Activated naive CD8-positive, alpha-beta T cell treated with anti-CD3 and anti-CD28 coated beads, Interleukin-2, amount 10 ng/mL, durations not matched to agents 7 days and 5 days (primary cell): ENCODE measurements at regions not wholly inside any gene's neighbourhood (a gene's known extent, or its start where the extent isn't known, plus 50 kb on each side); places are given as distances from the start of the nearest gene placed in this dataset.

Source experiments
- ATAC-seq: fragments of 150-1000 bp; cut with Tn5 transposase; one replicate; pipeline ENCODE4 v1.10.0; 2021; ENCODE audit warnings: low read depth, moderate library complexity
- POLR2A ChIA-PET: fragments of 350-600 bp; sonication (Branson Sonifier 250); formaldehyde crosslinking; loops from one replicate; lab custom pipeline; 2021; ENCODE audit warnings: antibody characterized with exemption; lab: Charles Lee
- DNase-seq: peaks from one replicate; pipeline ENCODE4 v3.0.0; 2021
- H3K27ac Mint-ChIP-seq: one replicate; pipeline ENCODE4 v1.8.0; 2022; ENCODE audit warnings: mild to moderate bottlenecking, mixed read lengths
- H3K27me3 Mint-ChIP-seq: one replicate; pipeline ENCODE4 v1.8.0; 2022; ENCODE audit warnings: mild to moderate bottlenecking, moderate library complexity, mixed read lengths
- H3K36me3 Mint-ChIP-seq: one replicate; pipeline ENCODE4 v1.8.0; 2021; ENCODE audit warnings: mild to moderate bottlenecking, mixed read lengths
- H3K4me1 Mint-ChIP-seq: one replicate; pipeline ENCODE4 v1.8.0; 2021; ENCODE audit warnings: mixed read lengths
- H3K4me3 Mint-ChIP-seq: one replicate; pipeline ENCODE4 v1.8.0; 2022; ENCODE audit warnings: mild to moderate bottlenecking, moderate library complexity, mixed read lengths
- H3K9me3 Mint-ChIP-seq: one replicate; pipeline ENCODE4 v1.8.0; 2021; ENCODE audit warnings: mixed read lengths

DNA sequence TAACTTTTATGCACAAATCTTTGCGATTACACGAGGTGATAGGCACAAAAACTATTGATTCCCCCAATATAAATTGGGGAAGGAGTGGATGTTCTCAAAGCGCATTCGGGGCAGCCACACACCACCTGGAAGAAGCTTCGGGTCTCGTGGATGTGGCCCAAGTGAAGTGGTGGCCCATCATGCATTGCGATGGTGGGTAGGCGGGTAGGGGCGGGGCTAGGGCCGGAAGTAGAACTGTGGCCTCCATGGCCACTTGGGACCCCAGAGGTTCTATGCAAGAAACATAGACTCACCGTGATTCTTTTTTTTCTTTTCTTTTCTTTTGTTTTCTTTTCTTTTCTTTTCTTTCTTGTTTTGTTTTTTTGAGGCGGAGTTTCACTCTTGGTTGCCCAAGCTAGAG, 86.4 kb upstream of the SLC44A1 start:
- H3K4me1 Mint-ChIP-seq, result peaks cover 7% of the 10 kb centered on the region
- no peaks in the 10 kb centered on the region for H3K36me3 Mint-ChIP-seq
- no peaks in the 10 kb centered on the region for H3K9me3 Mint-ChIP-seq
- H3K4me3 Mint-ChIP-seq, result no peak overlapping the region
- DNase-seq, result no peak
- POLR2A ChIA-PET, result no interaction called here
- H3K27me3 Mint-ChIP-seq, result peaks cover 13% of the 10 kb centered on the region
- no peak overlapping the region for H3K27ac Mint-ChIP-seq
- ATAC-seq, result no peak

DNA sequence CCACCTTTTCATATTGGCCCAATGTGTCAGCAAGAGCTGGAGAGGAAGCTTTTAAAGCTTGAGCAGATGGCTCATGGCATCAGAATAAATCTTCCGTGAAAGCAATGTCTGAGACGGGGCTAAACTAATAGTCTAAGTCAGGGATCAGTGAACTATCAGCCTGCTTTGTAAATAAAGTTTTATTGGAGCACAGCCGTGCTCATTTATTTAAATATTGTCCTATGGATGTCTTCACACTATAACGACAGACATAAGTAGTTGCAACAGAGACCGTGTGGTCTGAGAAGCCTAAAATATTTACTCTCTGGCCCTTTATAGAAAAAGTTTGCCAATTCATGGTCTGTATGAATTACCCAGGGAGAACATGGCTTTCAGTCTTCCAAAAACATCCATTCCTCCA, 85.6 kb upstream of the SLC44A1 start:
- peaks cover 17% of the 10 kb centered on the region for H3K27me3 Mint-ChIP-seq
- no peaks in the 10 kb centered on the region for H3K9me3 Mint-ChIP-seq
- POLR2A ChIA-PET, result interaction anchor here (0.6 kb wide), 2 partner anchors 249 to 259 kb away, joined by 3 to 5 read pairs; no protein-coding TSS in a partner anchor
- DNase-seq, result no peak
- no peaks in the 10 kb centered on the region for H3K36me3 Mint-ChIP-seq
- peaks cover 7% of the 10 kb centered on the region for H3K4me1 Mint-ChIP-seq
- ATAC-seq, result no peak
- H3K4me3 Mint-ChIP-seq, result no peak overlapping the region
- no peak overlapping the region for H3K27ac Mint-ChIP-seq

DNA sequence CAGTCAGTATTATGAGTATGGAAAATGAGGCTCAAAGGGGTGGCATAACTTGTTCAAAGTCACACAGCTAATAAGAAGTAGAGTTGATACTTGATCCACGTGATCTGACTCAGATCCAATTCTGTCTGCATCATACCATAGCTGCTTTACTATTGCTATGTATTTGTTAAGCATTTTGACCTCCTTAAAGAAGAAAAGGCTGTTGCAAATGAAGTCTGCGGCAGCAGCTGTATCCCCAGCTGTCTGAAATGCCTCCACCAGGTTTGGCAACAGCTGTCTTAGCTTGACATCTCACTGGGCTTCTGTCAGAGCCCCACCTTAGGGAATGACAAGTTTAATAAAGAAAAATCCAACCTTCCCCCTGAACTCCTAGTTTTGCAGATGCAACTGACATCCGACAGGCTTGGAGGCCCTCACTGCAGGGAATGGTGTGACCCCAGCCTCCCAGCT, 75.6 kb upstream of the SLC44A1 start:
- POLR2A ChIA-PET, result no interaction called here

DNA sequence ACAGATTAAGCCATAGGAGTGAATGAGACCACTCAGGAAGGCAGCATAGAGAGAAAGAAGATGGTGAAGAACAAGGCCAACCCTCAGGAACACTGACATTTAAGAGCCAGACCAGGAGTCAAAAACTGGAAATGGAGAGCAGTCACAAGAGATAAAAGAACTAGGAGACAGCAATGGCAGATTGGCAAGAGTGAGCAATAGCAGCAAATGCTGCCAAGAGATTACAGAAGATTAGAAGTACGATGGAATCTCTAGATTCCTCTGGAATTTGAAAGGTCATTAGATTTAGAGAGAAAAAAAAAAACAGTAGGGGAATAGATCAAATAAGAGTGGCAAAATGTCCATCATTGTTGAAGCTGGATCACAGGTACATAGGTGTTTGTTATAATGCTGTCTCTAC, 73.4 kb upstream of the SLC44A1 start:
- ATAC-seq, result no peak

More for the DNA sequence above, 75.6 kb upstream of the SLC44A1 start:
- ATAC-seq (no peak), DNase-seq (no peak)
- no peaks in the 10 kb centered on the region for H3K4me1 Mint-ChIP-seq
- no peak overlapping the region for H3K27ac Mint-ChIP-seq
- H3K27me3 Mint-ChIP-seq, result no peaks in the 10 kb centered on the region
- H3K36me3 Mint-ChIP-seq, result no peaks in the 10 kb centered on the region
- no peaks in the 10 kb centered on the region for H3K9me3 Mint-ChIP-seq
- no peak overlapping the region for H3K4me3 Mint-ChIP-seq

DNA sequence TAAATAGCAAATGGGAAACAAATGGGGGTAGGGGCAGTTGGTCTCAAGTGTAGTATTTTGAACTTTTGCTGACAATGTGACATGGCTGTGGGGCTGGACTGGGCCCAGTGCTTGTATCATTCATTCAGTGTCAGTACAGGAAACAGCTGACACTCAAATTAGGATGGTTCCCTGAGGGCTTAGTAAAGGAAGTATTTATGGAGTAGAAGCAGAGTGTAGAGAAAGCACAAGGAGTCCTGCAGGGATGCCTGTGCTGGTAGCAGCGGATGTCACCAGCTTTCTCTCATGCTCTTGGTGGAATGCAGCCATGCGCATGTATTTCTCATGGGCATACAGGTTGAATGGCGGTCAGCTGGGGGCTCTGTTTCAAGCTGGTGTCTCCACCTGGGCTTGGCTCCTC, 72.9 kb upstream of the SLC44A1 start:
- H3K4me3 Mint-ChIP-seq, result no peak overlapping the region
- no peaks in the 10 kb centered on the region for H3K9me3 Mint-ChIP-seq
- ATAC-seq, result no peak
- POLR2A ChIA-PET, result interaction anchor here (0.6 kb wide), 1 partner anchor 33 kb away, joined by 3 read pairs; no protein-coding TSS in a partner anchor
- no peaks in the 10 kb centered on the region for H3K27me3 Mint-ChIP-seq
- H3K4me1 Mint-ChIP-seq, result no peaks in the 10 kb centered on the region
- no peak for DNase-seq
- no peaks in the 10 kb centered on the region for H3K36me3 Mint-ChIP-seq
- no peak overlapping the region for H3K27ac Mint-ChIP-seq

More for the DNA sequence above, 73.4 kb upstream of the SLC44A1 start:
- DNase-seq, result no peak
- Mint-ChIP-seq H3K27ac (no peak overlapping the region), H3K4me1 (no peaks in the 10 kb centered on the region), H3K27me3 (no peaks in the 10 kb centered on the region), H3K9me3 (no peaks in the 10 kb centered on the region), H3K4me3 (no peak overlapping the region), H3K36me3 (no peaks in the 10 kb centered on the region)
- POLR2A ChIA-PET, result no interaction called here

DNA sequence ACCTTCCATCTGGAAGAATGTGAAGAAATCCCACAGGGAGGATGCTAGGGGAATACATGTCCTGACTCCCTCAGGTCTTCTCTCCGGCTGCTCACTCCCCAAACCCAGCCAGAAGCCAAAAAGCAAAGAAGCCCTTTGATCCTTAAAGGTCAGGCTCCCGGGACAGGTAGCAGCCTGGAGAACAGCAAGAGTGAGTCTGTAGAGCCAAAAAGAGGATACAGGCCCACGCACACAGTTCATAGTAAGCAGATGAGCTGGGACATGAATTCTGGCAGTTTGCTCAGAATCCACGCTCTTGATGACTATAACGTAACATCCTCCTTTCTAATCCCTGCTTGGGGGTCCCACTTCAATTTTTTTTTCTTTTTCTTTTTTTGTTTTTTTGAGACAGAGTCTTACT, 72.0 kb upstream of the SLC44A1 start:
- H3K9me3 Mint-ChIP-seq, result no peaks in the 10 kb centered on the region
- no peaks in the 10 kb centered on the region for H3K27me3 Mint-ChIP-seq
- H3K4me3 Mint-ChIP-seq, result no peak overlapping the region
- ATAC-seq, result no peak
- no peaks in the 10 kb centered on the region for H3K4me1 Mint-ChIP-seq
- POLR2A ChIA-PET, result interaction anchor here (0.6 kb wide), 1 partner anchor 34 kb away, joined by 3 read pairs; no protein-coding TSS in a partner anchor
- H3K27ac Mint-ChIP-seq, result no peak overlapping the region
- DNase-seq, result no peak
- H3K36me3 Mint-ChIP-seq, result no peaks in the 10 kb centered on the region

DNA sequence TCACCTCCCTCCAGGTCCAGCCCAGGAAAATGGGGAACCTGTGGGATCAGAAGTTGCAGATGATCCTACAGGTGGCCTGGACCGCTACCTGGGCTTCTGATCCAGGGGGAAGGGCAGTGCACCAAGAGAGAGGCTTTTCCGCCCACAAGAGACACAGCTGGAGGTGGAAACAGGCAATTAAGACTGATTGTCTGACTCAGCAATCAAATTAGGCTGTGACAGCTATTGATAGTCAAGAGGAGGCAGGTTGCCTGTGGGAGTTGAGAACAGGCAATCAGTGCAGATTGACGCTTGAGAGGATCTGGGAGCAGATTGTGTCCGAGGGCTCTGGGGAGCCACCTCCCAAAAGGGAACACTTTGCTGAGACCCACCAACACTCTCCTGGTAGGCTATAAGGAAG, 71.1 kb upstream of the SLC44A1 start:
- POLR2A ChIA-PET, result no interaction called here
- no peak overlapping the region for H3K27ac Mint-ChIP-seq
- no peak overlapping the region for H3K4me3 Mint-ChIP-seq
- ATAC-seq (no peak), DNase-seq (no peak)
- no peaks in the 10 kb centered on the region for H3K27me3 Mint-ChIP-seq
- no peaks in the 10 kb centered on the region for H3K4me1 Mint-ChIP-seq
- no peaks in the 10 kb centered on the region for H3K36me3 Mint-ChIP-seq
- H3K9me3 Mint-ChIP-seq, result no peaks in the 10 kb centered on the region

DNA sequence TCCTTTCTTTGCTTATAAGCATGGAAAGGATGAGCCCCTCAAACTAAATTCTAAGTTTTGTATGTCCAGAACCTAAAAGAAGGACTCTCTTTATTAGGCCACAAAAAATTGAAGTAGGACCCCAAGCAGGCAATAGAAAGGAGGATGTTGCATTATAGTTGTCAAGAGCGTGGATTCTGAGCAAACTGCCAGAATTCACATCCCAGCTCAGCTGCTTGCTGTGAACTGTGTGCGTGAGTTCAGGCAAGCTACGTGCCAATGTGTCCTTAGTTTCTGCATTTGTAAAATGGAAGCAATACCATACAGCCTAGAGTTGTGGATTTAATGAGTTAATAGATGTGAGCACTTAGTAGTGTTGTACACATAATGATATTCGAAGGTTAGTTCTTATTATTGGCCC, 70.6 kb upstream of the SLC44A1 start:
- H3K36me3 Mint-ChIP-seq, result no peaks in the 10 kb centered on the region
- no peaks in the 10 kb centered on the region for H3K27me3 Mint-ChIP-seq
- no peaks in the 10 kb centered on the region for H3K9me3 Mint-ChIP-seq
- H3K4me1 Mint-ChIP-seq, result no peaks in the 10 kb centered on the region
- POLR2A ChIA-PET, result no interaction called here
- H3K4me3 Mint-ChIP-seq, result no peak overlapping the region
- no peak for DNase-seq
- no peak overlapping the region for H3K27ac Mint-ChIP-seq
- ATAC-seq, result no peak

DNA sequence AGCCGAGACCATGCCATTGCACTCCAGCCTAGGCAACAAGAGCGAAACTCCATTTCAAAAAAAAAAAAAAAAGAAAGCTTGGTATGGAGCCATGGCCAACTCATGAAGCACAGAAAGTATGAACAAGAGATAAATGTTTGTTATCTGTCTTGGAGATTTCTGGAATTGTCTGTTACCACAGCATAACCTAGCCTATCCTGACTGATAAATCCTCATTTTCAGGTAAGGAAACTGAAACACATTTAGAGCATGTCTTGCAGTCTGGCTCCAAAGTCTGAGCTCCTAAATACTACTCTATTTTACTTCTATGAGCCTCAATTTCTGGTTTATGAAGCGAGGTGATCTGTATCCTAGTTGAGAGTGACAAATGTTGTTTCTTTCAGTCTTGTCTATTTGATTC, 68.3 kb upstream of the SLC44A1 start:
- no peaks in the 10 kb centered on the region for H3K4me1 Mint-ChIP-seq
- DNase-seq (no peak), ATAC-seq (no peak)
- H3K27me3 Mint-ChIP-seq, result no peaks in the 10 kb centered on the region
- no peak overlapping the region for H3K4me3 Mint-ChIP-seq
- H3K27ac Mint-ChIP-seq, result no peak overlapping the region
- H3K36me3 Mint-ChIP-seq, result no peaks in the 10 kb centered on the region
- POLR2A ChIA-PET, result interaction anchor here (0.7 kb wide), 1 partner anchor 120 kb away, joined by 7 read pairs; no protein-coding TSS in a partner anchor
- no peaks in the 10 kb centered on the region for H3K9me3 Mint-ChIP-seq

DNA sequence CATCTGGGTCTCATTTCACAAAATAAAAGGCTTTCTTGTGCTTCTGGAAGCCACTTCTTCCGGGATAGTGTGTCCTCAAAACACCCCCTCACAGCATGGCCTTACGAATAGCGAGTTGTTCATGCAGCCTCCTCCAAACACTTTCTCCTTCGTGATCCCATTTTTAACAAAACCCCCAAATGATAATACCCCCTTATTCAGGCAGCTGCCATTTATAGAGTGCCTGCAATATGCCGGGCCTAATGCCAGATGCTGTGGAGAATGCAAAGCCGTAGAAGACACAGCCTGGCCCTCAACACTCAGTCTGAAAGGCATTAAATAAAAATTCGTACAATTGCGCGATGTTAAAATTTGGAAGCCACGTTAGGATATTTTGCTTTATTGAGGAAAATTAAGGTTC, 66.4 kb upstream of the SLC44A1 start:
- H3K4me1 Mint-ChIP-seq, result no peaks in the 10 kb centered on the region
- no peaks in the 10 kb centered on the region for H3K9me3 Mint-ChIP-seq
- H3K36me3 Mint-ChIP-seq, result no peaks in the 10 kb centered on the region
- POLR2A ChIA-PET, result no interaction called here
- DNase-seq (no peak), ATAC-seq (no peak)
- no peak overlapping the region for H3K27ac Mint-ChIP-seq
- H3K27me3 Mint-ChIP-seq, result no peaks in the 10 kb centered on the region
- no peak overlapping the region for H3K4me3 Mint-ChIP-seq

DNA sequence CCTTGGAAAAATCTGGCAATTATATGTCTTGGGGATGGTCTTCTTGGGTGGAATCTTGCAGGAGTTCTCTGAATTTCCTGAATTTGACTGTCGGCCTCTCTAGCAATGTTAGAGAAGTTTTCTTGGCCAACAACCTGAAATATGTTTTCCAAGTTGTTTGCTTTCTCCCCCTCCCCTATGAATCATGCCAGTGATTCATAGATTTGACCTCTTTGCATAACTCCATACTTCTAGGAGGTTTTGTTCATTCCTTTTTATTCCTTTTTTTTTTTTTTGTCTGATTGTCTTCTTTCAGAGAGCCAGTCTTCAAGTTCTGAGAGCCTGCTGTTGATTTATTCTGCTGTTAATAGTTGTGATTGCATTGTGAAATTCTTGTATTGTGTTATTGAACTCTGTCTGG, 56.7 kb upstream of the SLC44A1 start:
- no peaks in the 10 kb centered on the region for H3K36me3 Mint-ChIP-seq
- ATAC-seq, result no peak
- H3K27me3 Mint-ChIP-seq, result peaks cover 24% of the 10 kb centered on the region
- POLR2A ChIA-PET, result no interaction called here
- H3K9me3 Mint-ChIP-seq, result peaks cover 1% of the 10 kb centered on the region
- no peak overlapping the region for H3K4me3 Mint-ChIP-seq
- DNase-seq, result no peak
- H3K27ac Mint-ChIP-seq, result no peak overlapping the region
- H3K4me1 Mint-ChIP-seq, result no peaks in the 10 kb centered on the region

DNA sequence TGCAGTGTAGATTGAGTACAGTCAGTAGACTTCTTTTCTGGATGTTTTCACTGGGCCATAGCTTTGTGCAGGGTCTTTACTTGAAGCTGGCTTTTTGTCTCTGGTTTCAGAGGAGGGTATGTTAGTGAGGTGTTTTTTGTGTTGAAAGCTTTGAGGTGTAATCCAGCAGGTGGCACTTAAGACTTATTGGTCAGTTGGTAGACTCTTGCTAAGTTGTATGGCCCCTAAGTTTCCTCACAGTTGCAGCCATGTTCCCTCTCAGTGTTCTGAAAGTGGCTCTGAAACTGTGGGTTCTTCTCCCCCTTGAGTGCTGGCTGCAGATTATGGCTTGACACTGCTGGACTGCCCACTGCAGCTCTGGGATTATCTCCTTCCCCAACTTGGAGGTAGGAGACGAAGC, 55.7 kb upstream of the SLC44A1 start:
- no peaks in the 10 kb centered on the region for H3K36me3 Mint-ChIP-seq
- no peaks in the 10 kb centered on the region for H3K9me3 Mint-ChIP-seq
- ATAC-seq (no peak), DNase-seq (no peak)
- POLR2A ChIA-PET, result no interaction called here
- H3K4me3 Mint-ChIP-seq, result no peak overlapping the region
- H3K27ac Mint-ChIP-seq, result no peak overlapping the region
- H3K27me3 Mint-ChIP-seq, result peaks cover 23% of the 10 kb centered on the region
- H3K4me1 Mint-ChIP-seq, result no peaks in the 10 kb centered on the region

DNA sequence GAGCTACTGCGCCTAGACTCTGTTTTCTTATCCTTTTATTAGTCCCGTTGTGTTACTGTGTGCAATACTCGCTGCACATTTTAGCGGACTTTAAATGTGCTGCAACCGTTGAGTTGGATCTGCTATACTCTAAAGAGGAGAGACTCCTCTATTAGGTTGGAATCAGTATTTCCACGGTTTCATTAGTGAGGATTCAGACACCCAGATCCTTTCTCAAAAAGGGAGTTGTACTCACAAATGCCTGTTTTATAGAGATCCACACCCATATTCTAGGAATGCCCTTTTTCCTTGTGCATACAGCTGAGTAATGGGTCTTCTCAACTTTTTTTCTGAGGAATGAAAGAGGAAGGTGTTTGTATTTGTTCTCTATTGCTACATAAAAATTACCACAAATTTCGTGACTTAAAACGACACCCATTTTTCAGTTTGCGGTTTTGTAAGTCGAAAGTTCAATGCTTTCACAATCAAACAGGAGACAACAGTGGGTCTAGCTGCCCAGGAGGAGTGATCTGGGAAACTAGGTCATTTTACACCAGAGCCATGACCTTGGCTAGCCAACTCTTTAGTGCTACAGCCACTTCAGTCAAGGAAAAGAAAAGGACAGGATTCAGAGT, 52.8 kb upstream of the SLC44A1 start:
- Mint-ChIP-seq H3K4me3 (no peak overlapping the region), H3K4me1 (no peaks in the 10 kb centered on the region), H3K36me3 (no peaks in the 10 kb centered on the region), H3K27ac (no peak overlapping the region), H3K9me3 (no peaks in the 10 kb centered on the region), H3K27me3 (peaks cover 12% of the 10 kb centered on the region)
- DNase-seq, result no peak
- ATAC-seq, result no peak
- POLR2A ChIA-PET, result no interaction called here

DNA sequence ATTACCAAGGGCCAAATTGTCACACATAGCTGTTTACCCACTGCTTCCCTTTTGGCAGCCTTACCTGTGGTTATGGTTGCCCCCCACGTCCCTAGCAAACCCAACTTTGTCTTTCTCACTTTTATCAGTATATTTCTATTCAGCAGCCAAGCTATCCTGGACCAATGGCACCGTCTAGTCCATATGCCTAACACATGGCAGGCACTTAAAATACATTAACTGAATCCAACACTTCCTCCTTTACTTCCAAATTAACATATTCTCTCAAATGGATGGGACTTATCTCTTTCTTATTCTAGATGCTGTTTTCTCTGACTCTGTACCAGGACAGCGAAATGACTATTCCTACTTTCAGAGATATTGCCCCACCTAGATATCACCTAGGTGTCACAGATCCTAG, 50.9 kb upstream of the SLC44A1 start:
- peaks cover 8% of the 10 kb centered on the region for H3K27me3 Mint-ChIP-seq
- H3K36me3 Mint-ChIP-seq, result no peaks in the 10 kb centered on the region
- no peaks in the 10 kb centered on the region for H3K4me1 Mint-ChIP-seq
- ATAC-seq (no peak), DNase-seq (no peak)
- no peaks in the 10 kb centered on the region for H3K9me3 Mint-ChIP-seq
- H3K4me3 Mint-ChIP-seq, result no peak overlapping the region
- POLR2A ChIA-PET, result interaction anchor here (0.6 kb wide), 1 partner anchor 33 kb away, joined by 3 read pairs; no protein-coding TSS in a partner anchor
- no peak overlapping the region for H3K27ac Mint-ChIP-seq
